ENCODE measurements at regions not wholly inside any gene's neighbourhood (a gene's known extent, or its start where the extent isn't known, plus 50 kb on each side); places are given as distances from the start of the nearest gene placed in this dataset.

DNA sequence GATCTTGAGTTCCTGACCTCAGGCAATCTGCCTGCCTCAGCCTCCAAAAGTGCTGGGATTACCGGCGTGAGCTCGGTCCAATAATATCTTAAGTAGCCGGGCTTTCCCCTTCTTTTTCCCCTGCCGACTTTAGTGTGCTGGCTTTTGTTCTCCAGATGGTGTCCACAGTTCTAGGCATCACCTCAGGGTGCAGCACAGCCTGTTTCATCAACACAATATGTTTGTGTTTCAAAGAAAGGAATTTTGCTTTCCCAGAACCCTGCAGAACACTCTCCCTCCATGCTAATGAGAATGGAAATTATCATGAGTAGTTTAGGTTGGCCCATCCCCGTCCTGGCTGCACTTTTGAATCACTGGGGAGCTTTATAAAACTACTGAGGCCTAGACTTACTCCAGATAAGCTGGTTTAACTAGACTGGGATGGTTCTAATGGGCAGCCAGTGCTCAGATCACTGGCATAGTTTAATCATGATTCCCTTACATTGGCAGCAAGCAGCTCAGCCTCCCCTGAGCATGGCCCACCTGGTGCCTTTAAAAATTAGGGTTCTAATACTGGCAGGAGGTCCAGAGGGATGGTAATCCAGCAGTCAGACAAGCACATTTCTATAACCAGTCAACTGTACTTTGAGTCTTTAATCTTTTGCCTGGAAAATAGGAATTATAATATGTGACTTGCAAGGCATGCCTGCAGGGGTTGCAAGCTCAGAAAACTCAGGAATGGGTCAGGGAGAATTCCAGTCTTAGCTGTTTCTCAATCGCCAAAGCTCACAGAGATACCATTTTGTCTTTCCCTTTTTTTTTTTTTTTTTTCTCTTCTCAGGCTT, 127.6 kb upstream of the RASGRP1 start:
- H3K4me2 ChIP-seq (ENCODE audit: low read length): no peak overlapping the region
- no peak overlapping the region for H3K9ac ChIP-seq (ENCODE audit: low read length)
- no peaks in the 10 kb centered on the region for H3K27me3 ChIP-seq (ENCODE audit: insufficient read depth, low read depth, low read length)
- no peaks in the 10 kb centered on the region for H4K20me1 ChIP-seq (ENCODE audit: insufficient read depth)
- TF ChIP-seq SMC3 (conservative IDR thresholded peaks at IDR 0.05; ENCODE audit: poor library complexity) (no peak), EP300 (conservative IDR thresholded peaks at IDR 0.05; ENCODE audit: poor library complexity, severe bottlenecking) (no peak), MXI1 (conservative IDR thresholded peaks at IDR 0.05; ENCODE audit: poor library complexity, severe bottlenecking) (no peak), POLR2AphosphoS5 (IDR thresholded peaks at IDR 0.05) (no peak), TAF1 (IDR thresholded peaks at IDR 0.05; ENCODE audit: low read depth) (no peak), RAD21 (conservative IDR thresholded peaks at IDR 0.05) (no peak), EZH2 (IDR thresholded peaks at IDR 0.05; ENCODE audit: borderline replicate concordance, insufficient read depth, low read length, poor library complexity, severe bottlenecking) (no peak)
- TF ChIP-seq, protein P1, sequence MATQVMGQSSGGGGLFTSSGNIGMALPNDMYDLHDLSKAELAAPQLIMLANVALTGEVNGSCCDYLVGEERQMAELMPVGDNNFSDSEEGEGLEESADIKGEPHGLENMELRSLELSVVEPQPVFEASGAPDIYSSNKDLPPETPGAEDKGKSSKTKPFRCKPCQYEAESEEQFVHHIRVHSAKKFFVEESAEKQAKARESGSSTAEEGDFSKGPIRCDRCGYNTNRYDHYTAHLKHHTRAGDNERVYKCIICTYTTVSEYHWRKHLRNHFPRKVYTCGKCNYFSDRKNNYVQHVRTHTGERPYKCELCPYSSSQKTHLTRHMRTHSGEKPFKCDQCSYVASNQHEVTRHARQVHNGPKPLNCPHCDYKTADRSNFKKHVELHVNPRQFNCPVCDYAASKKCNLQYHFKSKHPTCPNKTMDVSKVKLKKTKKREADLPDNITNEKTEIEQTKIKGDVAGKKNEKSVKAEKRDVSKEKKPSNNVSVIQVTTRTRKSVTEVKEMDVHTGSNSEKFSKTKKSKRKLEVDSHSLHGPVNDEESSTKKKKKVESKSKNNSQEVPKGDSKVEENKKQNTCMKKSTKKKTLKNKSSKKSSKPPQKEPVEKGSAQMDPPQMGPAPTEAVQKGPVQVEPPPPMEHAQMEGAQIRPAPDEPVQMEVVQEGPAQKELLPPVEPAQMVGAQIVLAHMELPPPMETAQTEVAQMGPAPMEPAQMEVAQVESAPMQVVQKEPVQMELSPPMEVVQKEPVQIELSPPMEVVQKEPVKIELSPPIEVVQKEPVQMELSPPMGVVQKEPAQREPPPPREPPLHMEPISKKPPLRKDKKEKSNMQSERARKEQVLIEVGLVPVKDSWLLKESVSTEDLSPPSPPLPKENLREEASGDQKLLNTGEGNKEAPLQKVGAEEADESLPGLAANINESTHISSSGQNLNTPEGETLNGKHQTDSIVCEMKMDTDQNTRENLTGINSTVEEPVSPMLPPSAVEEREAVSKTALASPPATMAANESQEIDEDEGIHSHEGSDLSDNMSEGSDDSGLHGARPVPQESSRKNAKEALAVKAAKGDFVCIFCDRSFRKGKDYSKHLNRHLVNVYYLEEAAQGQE (IDR thresholded peaks at IDR 0.05; ENCODE audit: borderline replicate concordance): no peak
- TF ChIP-seq, protein P2, sequence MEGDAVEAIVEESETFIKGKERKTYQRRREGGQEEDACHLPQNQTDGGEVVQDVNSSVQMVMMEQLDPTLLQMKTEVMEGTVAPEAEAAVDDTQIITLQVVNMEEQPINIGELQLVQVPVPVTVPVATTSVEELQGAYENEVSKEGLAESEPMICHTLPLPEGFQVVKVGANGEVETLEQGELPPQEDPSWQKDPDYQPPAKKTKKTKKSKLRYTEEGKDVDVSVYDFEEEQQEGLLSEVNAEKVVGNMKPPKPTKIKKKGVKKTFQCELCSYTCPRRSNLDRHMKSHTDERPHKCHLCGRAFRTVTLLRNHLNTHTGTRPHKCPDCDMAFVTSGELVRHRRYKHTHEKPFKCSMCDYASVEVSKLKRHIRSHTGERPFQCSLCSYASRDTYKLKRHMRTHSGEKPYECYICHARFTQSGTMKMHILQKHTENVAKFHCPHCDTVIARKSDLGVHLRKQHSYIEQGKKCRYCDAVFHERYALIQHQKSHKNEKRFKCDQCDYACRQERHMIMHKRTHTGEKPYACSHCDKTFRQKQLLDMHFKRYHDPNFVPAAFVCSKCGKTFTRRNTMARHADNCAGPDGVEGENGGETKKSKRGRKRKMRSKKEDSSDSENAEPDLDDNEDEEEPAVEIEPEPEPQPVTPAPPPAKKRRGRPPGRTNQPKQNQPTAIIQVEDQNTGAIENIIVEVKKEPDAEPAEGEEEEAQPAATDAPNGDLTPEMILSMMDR (IDR thresholded peaks at IDR 0.05; ENCODE audit: poor library complexity, severe bottlenecking): no peak
- H3K79me2 ChIP-seq (replicated peaks; ENCODE audit: insufficient read depth, low read length): no peaks in the 10 kb centered on the region
- no peaks in the 10 kb centered on the region for H3K36me3 ChIP-seq (ENCODE audit: insufficient read depth, low read length)
- no peaks in the 10 kb centered on the region for H3K9me2 ChIP-seq (ENCODE audit: insufficient read depth, low read length)
- no peak overlapping the region for H2AFZ ChIP-seq (ENCODE audit: low read depth, low read length)
- H3K27ac ChIP-seq (ENCODE audit: low read length): no peak overlapping the region
- no peaks in the 10 kb centered on the region for H3F3A ChIP-seq (ENCODE audit: insufficient read depth, low read length, poor library complexity, severe bottlenecking)
- H3K9me3 ChIP-seq (ENCODE audit: low read length): no peaks in the 10 kb centered on the region
- no peak overlapping the region for H3K4me3 ChIP-seq (ENCODE audit: low read length)

DNA sequence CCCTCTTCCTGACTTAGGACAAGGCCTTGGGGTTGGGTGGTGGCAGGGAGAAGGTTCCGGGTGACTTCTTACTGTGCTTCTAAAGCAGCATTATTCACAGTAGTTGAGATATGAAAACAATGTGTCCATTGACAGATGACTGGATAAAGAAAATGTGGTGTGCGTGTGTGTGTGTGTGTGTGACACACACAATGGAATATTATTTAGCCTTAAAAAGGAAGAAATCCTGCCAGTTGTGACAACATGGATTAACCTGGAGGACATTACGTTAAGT, 128.1 kb upstream of the RASGRP1 start:
- Histone ChIP-seq H3K79me2 (replicated peaks; ENCODE audit: insufficient read depth, low read length) (no peaks in the 10 kb centered on the region), H2AFZ (ENCODE audit: low read depth, low read length) (no peak overlapping the region), H3F3A (ENCODE audit: insufficient read depth, low read length, poor library complexity, severe bottlenecking) (no peaks in the 10 kb centered on the region), H3K9me3 (ENCODE audit: low read length) (no peaks in the 10 kb centered on the region), H3K9me2 (ENCODE audit: insufficient read depth, low read length) (no peaks in the 10 kb centered on the region), H3K36me3 (ENCODE audit: insufficient read depth, low read length) (no peaks in the 10 kb centered on the region), H3K27me3 (ENCODE audit: insufficient read depth, low read depth, low read length) (no peaks in the 10 kb centered on the region), H3K9ac (ENCODE audit: low read length) (no peak overlapping the region), H3K4me3 (ENCODE audit: low read length) (no peak overlapping the region), H3K27ac (ENCODE audit: low read length) (no peak overlapping the region), H3K4me2 (ENCODE audit: low read length) (no peak overlapping the region), H4K20me1 (ENCODE audit: insufficient read depth) (no peaks in the 10 kb centered on the region)
- TF ChIP-seq SMC3 (conservative IDR thresholded peaks at IDR 0.05; ENCODE audit: poor library complexity) (no peak), RAD21 (conservative IDR thresholded peaks at IDR 0.05) (no peak), EZH2 (IDR thresholded peaks at IDR 0.05; ENCODE audit: borderline replicate concordance, insufficient read depth, low read length, poor library complexity, severe bottlenecking) (no peak), TAF1 (IDR thresholded peaks at IDR 0.05; ENCODE audit: low read depth) (no peak), MXI1 (conservative IDR thresholded peaks at IDR 0.05; ENCODE audit: poor library complexity, severe bottlenecking) (no peak), EP300 (conservative IDR thresholded peaks at IDR 0.05; ENCODE audit: poor library complexity, severe bottlenecking) (no peak), POLR2AphosphoS5 (IDR thresholded peaks at IDR 0.05) (no peak)
- TF ChIP-seq, protein P1 (IDR thresholded peaks at IDR 0.05; ENCODE audit: borderline replicate concordance): no peak
- TF ChIP-seq, protein P2 (IDR thresholded peaks at IDR 0.05; ENCODE audit: poor library complexity, severe bottlenecking): no peak
